Upper lobe of left lung (tissue), 6 donors: ENCODE measurements at regions not wholly inside any gene's neighbourhood (a gene's known extent, or its start where the extent isn't known, plus 50 kb on each side); places are given as distances from the start of the nearest gene placed in this dataset.

Experiments
- ATAC-seq, 2 donors: fragments of 200-7000 bp; cut with Tn5 transposase; one replicate each; pipeline ENCODE4 v1.9.1; 2022; ENCODE audit warnings: mild to moderate bottlenecking in 2 of 2, moderate library complexity in 2 of 2; ENCODE audit not compliant: low FRiP score in 2 of 2
- DNase-seq, 2 donors: peaks; one replicate each; pipeline ENCODE4 v3.0.0-alpha.2; 2019 to 2020
- H3K27ac ChIP-seq, 4 donors: fragments of 200-600 bp; sonication (generic); one replicate each; pipeline ENCODE4 v1.5.1; 2016 to 2019
- H3K27me3 ChIP-seq, 4 donors: fragments of 200-600 bp; sonication (generic); one replicate each; pipeline ENCODE4 v1.5.1; 2017 to 2019
- H3K36me3 ChIP-seq, 4 donors: fragments of 200-600 bp; sonication (generic); one replicate each; pipeline ENCODE4 v1.5.1; 2016 to 2019
- H3K4me1 ChIP-seq, 4 donors: fragments of 200-600 bp; sonication (generic); one replicate each; pipeline ENCODE4 v1.5.1; 2018 to 2019
- H3K4me3 ChIP-seq, 4 donors: fragments of 200-600 bp; sonication (generic); one replicate each; pipeline ENCODE4 v1.5.1; 2017 to 2019; ENCODE audit warnings: mild to moderate bottlenecking in 2 of 4, moderate library complexity in 1 of 4
- H3K9me3 ChIP-seq, 4 donors: fragments of 200-600 bp; sonication (generic); one replicate each; pipeline ENCODE4 v1.5.1; 2018 to 2019
- CTCF ChIP-seq, 6 experiments: fragments of 450-650 bp in 4 of 6; fragments of 200-600 bp in 2 of 6; sonication (generic) in 2 of 6; IDR thresholded peaks; one replicate each; pipeline ENCODE4 v1.5.1; 2016 to 2019; ENCODE audit warnings: antibody characterized with exemption in 6 of 6
- EP300 ChIP-seq, 4 donors: sonication (generic); formaldehyde crosslinking; IDR thresholded peaks; one replicate each; pipeline ENCODE4 v1.5.1; 2017; ENCODE audit warnings: antibody characterized with exemption in 4 of 4, control low read depth in 2 of 4
- POLR2A ChIP-seq, 4 donors: fragments of 450-650 bp; IDR thresholded peaks; one replicate each; pipeline ENCODE4 v1.5.1; 2016 to 2017; ENCODE audit warnings: antibody characterized with exemption in 4 of 4, mild to moderate bottlenecking in 2 of 4
- POLR2AphosphoS5 ChIP-seq, 2 donors: sonication (generic); formaldehyde crosslinking; IDR thresholded peaks; one replicate each; pipeline ENCODE4 v1.5.1; 2017; ENCODE audit warnings: antibody characterized with exemption in 2 of 2
- WGBS, 2 donors: methylation state at CpG; one replicate each; pipeline ENCODE4 v1.1.5; 2017 to 2018; 5-methylcytosine and 5-hydroxymethylcytosine counted together
- donor health status: DM: no; HTN: no; CAD: no; lungs with moderate emphysema.
- donor health status: DM: no; HTN: yes; CAD: no; lungs with severe emphysema.

GRCh38 chr4:156321203-156321602, 367.5 kb upstream of the CTSO start:
- TF ChIP-seq POLR2AphosphoS5 (IDR thresholded peaks at IDR 0.05) (no peak), POLR2A (IDR thresholded peaks at IDR 0.05) (no peak), EP300 (IDR thresholded peaks at IDR 0.05) (no peak)
- no peaks in the 10 kb centered on the region for H3K4me1 ChIP-seq
- WGBS, 2 donors: 81 to 83% methylated on average over 2 of the region's 2 CpGs
- H3K36me3 ChIP-seq: no peaks in the 10 kb centered on the region
- H3K27ac ChIP-seq: no peak overlapping the region
- ATAC-seq: no peak
- no peaks in the 10 kb centered on the region for H3K9me3 ChIP-seq
- DNase-seq: no peak
- no peak overlapping the region for H3K4me3 ChIP-seq
- H3K27me3 ChIP-seq: no peaks in the 10 kb centered on the region

GRCh38 chr4:156313497-156313896, 359.8 kb upstream of the CTSO start:
- H3K36me3 ChIP-seq: no peaks in the 10 kb centered on the region
- no peak overlapping the region for H3K4me3 ChIP-seq
- 39 to 47% methylated on average over 2 of the region's 2 CpGs for WGBS, 2 donors
- H3K27ac ChIP-seq: no peak overlapping the region
- DNase-seq (no peak), ATAC-seq (no peak)
- H3K27me3 ChIP-seq: no peaks in the 10 kb centered on the region
- H3K9me3 ChIP-seq: no peaks in the 10 kb centered on the region
- TF ChIP-seq POLR2A (IDR thresholded peaks at IDR 0.05): no peak
- no peak for TF ChIP-seq CTCF (IDR thresholded peaks at IDR 0.05)
- no peak for TF ChIP-seq EP300 (IDR thresholded peaks at IDR 0.05)
- no peaks in the 10 kb centered on the region for H3K4me1 ChIP-seq

GRCh38 chr4:156312261-156312847, 358.7 kb upstream of the CTSO start:
- no peaks in the 10 kb centered on the region for H3K36me3 ChIP-seq
- no peaks in the 10 kb centered on the region for H3K4me1 ChIP-seq
- WGBS, 2 donors: 60 to 67% methylated on average over 3 of the region's 3 CpGs
- H3K4me3 ChIP-seq: no peak overlapping the region
- H3K9me3 ChIP-seq: no peaks in the 10 kb centered on the region
- no peaks in the 10 kb centered on the region for H3K27me3 ChIP-seq
- no peak for DNase-seq
- no peak overlapping the region for H3K27ac ChIP-seq
- no peak for ATAC-seq
- TF ChIP-seq CTCF (IDR thresholded peaks at IDR 0.05) (no peak), POLR2AphosphoS5 (IDR thresholded peaks at IDR 0.05) (no peak), EP300 (IDR thresholded peaks at IDR 0.05) (no peak), POLR2A (IDR thresholded peaks at IDR 0.05) (no peak)

GRCh38 chr4:156309031-156309430, 355.4 kb upstream of the CTSO start:
- no peak overlapping the region for H3K4me3 ChIP-seq
- DNase-seq: no peak
- H3K27ac ChIP-seq: no peak overlapping the region
- H3K36me3 ChIP-seq: no peaks in the 10 kb centered on the region
- no peak for ATAC-seq
- TF ChIP-seq POLR2A (IDR thresholded peaks at IDR 0.05) (no peak), EP300 (IDR thresholded peaks at IDR 0.05) (no peak), POLR2AphosphoS5 (IDR thresholded peaks at IDR 0.05) (no peak), CTCF (IDR thresholded peaks at IDR 0.05) (no peak)
- H3K9me3 ChIP-seq: no peaks in the 10 kb centered on the region
- no peaks in the 10 kb centered on the region for H3K27me3 ChIP-seq
- no peaks in the 10 kb centered on the region for H3K4me1 ChIP-seq

- ATAC-seq (no peak), DNase-seq (no peak)
- no peaks in the 10 kb centered on the region for H3K36me3 ChIP-seq
- no peak overlapping the region for H3K27ac ChIP-seq
- TF ChIP-seq EP300 (IDR thresholded peaks at IDR 0.05): no peak
- no peak for TF ChIP-seq POLR2AphosphoS5 (IDR thresholded peaks at IDR 0.05)
- no peak for TF ChIP-seq CTCF (IDR thresholded peaks at IDR 0.05)
- H3K27me3 ChIP-seq: no peaks in the 10 kb centered on the region
- no peak overlapping the region for H3K4me3 ChIP-seq
- WGBS, 2 donors: 45 to 48% methylated on average over 2 of the region's 2 CpGs
- H3K9me3 ChIP-seq: no peaks in the 10 kb centered on the region
- H3K4me1 ChIP-seq: no peaks in the 10 kb centered on the region
Observed at GRCh38 chr4:156303708-156304107, 350.0 kb upstream of the CTSO start.
